K562 (cell line): ENCODE measurements at regions not wholly inside any gene's neighbourhood (a gene's known extent, or its start where the extent isn't known, plus 50 kb on each side); places are given as distances from the start of the nearest gene placed in this dataset.

Experiments
- ATAC-seq: fragments of 200-7000 bp; cut with Tn5 transposase; 3 replicates; pipeline ENCODE4 v1.9.1; 2020; ENCODE audit warnings: moderate library complexity
- BruUV-seq: library from RNA; stranded (reverse); fragments of 400-500 nt; replicated peaks from 2 replicates; lab custom pipeline; 2021; lab: Mats Ljungman, UMichigan
- CTCF ChIA-PET: fragments of 300-600 bp; formaldehyde crosslinking; extraction: SDS; loops from one replicate; lab custom pipeline; 2021; ENCODE audit warnings: low intra/inter-chr PET ratio; lab: Yijun Ruan, JAX
- POLR2A ChIA-PET: fragments of 300-600, 350-650 bp; sonication (Branson Sonifier 250); formaldehyde crosslinking; extraction: SDS; loops from one replicate; lab custom pipeline; 2021; ENCODE audit warnings: antibody characterized with exemption, inconsistent platforms; lab: Yijun Ruan, JAX
- DNase-seq, 4 experiments: peaks; one replicate each; pipeline versions ENCODE4 v3.0.0 to v3.0.0-alpha.2; 2011 to 2018; ENCODE audit warnings: low spot score in 3 of 4, mixed read lengths in 3 of 4; ENCODE audit errors: extremely low read depth in 1 of 4
- FAIRE-seq: peaks from 2 replicates; lab custom pipeline; 2011; peaks lifted over from hg19 to GRCh38; lab: Jason Lieb, UNC
- H2AFZ ChIP-seq: 2 replicates; pipeline ENCODE4 v1.6.0; 2011; ENCODE audit warnings: low read depth, low read length, control low read depth, inconsistent platforms
- H3K27ac ChIP-seq: fragments of 200-600 bp; 3 replicates; pipeline ENCODE4 v1.8.0; 2011; ENCODE audit warnings: low read depth, mild to moderate bottlenecking, control low read depth, inconsistent platforms, low read length, moderate library complexity, mixed read lengths; ENCODE audit errors: extremely low read depth
- H3K27me3 ChIP-seq, 2 experiments: fragments of 300-600 bp in 1 of 2; 2 replicates in 1 of 2; 3 replicates in 1 of 2; pipeline versions ENCODE4 v1.6.0 to v1.8.0; 2011; ENCODE audit warnings: inconsistent platforms in 2 of 2, low read length in 2 of 2, mild to moderate bottlenecking in 1 of 2, mixed read lengths in 1 of 2, moderate library complexity in 1 of 2; ENCODE audit not compliant: control insufficient read depth in 2 of 2, insufficient read depth in 2 of 2
- H3K36me3 ChIP-seq: fragments of 300-600 bp; 3 replicates; pipeline ENCODE4 v1.8.0; 2011; ENCODE audit warnings: mild to moderate bottlenecking, low read length, inconsistent platforms; ENCODE audit not compliant: control insufficient read depth, insufficient read depth
- H3K4me1 ChIP-seq, 2 experiments: fragments of 200-600 bp in 1 of 2; replicated peaks in 1 of 2; 2 replicates in 1 of 2; 3 replicates in 1 of 2; pipeline versions ENCODE4 v1.5.1 to v1.8.0; 2011; ENCODE audit warnings: inconsistent platforms in 2 of 2, low read length in 2 of 2, mild to moderate bottlenecking in 1 of 2, mixed read lengths in 1 of 2, moderate library complexity in 1 of 2; ENCODE audit not compliant: control insufficient read depth in 2 of 2, insufficient read depth in 2 of 2
- H3K4me2 ChIP-seq: 2 replicates; pipeline ENCODE4 v1.6.1; 2011; ENCODE audit warnings: low read length, control low read depth, inconsistent platforms, mixed read lengths; ENCODE audit not compliant: insufficient read depth
- H3K4me3 ChIP-seq: fragments of 200-600 bp; sonication (generic), shearing (Covaris generic); 2 replicates; pipeline ENCODE4 v1.5.1; 2016; ENCODE audit warnings: control low read depth, inconsistent platforms
- H3K79me2 ChIP-seq: fragments of 200-600 bp; 3 replicates; pipeline ENCODE4 v1.8.0; 2011; ENCODE audit warnings: low read length, inconsistent platforms; ENCODE audit not compliant: control insufficient read depth, insufficient read depth
- H3K9ac ChIP-seq, 2 experiments: 2 replicates each; pipeline versions ENCODE4 v1.6.0 to v1.6.1; 2011; ENCODE audit warnings: low read depth in 2 of 2, low read length in 2 of 2, control low read depth in 1 of 2, inconsistent platforms in 1 of 2, mild to moderate bottlenecking in 1 of 2, mixed read lengths in 1 of 2; ENCODE audit not compliant: insufficient read depth in 1 of 2
- H3K9me1 ChIP-seq: one replicate; pipeline ENCODE4 v1.6.0; 2011; ENCODE audit warnings: inconsistent platforms, mild to moderate bottlenecking, low read length, moderate library complexity; ENCODE audit not compliant: control insufficient read depth, insufficient read depth
- H3K9me3 ChIP-seq: replicated peaks from 2 replicates; pipeline ENCODE4 v1.5.1; 2011; ENCODE audit warnings: low read depth, low read length, inconsistent platforms; ENCODE audit not compliant: control insufficient read depth, insufficient read depth
- H4K20me1 ChIP-seq: replicated peaks from 2 replicates; pipeline ENCODE4 v1.6.1; 2011; ENCODE audit warnings: low read length, inconsistent platforms, mixed read lengths; ENCODE audit not compliant: control insufficient read depth, insufficient read depth
- CBFB ChIP-seq: sonication (generic); formaldehyde crosslinking; IDR thresholded peaks from 2 replicates; pipeline ENCODE4 v1.4.0; 2020; ENCODE audit warnings: mild to moderate bottlenecking, missing genetic modification reagents
- DEAF1 ChIP-seq: fragments of 450-650 bp; formaldehyde crosslinking; IDR thresholded peaks from 2 replicates; pipeline ENCODE4 v1.4.0; 2020; ENCODE audit warnings: mild to moderate bottlenecking, moderate library complexity
- DMBX1 ChIP-seq: fragments of 250-450 bp; sonication (Bioruptor Pico); IDR thresholded peaks from 2 replicates; pipeline ENCODE4 v1.8.0; 2022; ENCODE audit warnings: inconsistent platforms, mild to moderate bottlenecking, moderate library complexity, borderline replicate concordance
- EGR1 ChIP-seq: fragments of 450-650 bp; conservative IDR thresholded peaks from 2 replicates; pipeline ENCODE4 v1.6.1; 2017; ENCODE audit warnings: mild to moderate bottlenecking
- ETS1 ChIP-seq: conservative IDR thresholded peaks from 2 replicates; pipeline ENCODE4 v1.6.1; 2011; ENCODE audit warnings: low read depth, mild to moderate bottlenecking, low read length; ENCODE audit not compliant: control insufficient read depth
- GMEB1 ChIP-seq: fragments of 250-450 bp; sonication (Bioruptor Pico); IDR thresholded peaks from 2 replicates; pipeline ENCODE4 v1.4.0; 2020; ENCODE audit warnings: mild to moderate bottlenecking
- MEIS2 ChIP-seq: fragments of 450-650 bp; IDR thresholded peaks from 2 replicates; pipeline ENCODE4 v1.6.1; 2014; ENCODE audit warnings: mild to moderate bottlenecking; ENCODE audit not compliant: partially characterized antibody
- NR1H2 ChIP-seq: sonication (generic); formaldehyde crosslinking; IDR thresholded peaks from 2 replicates; pipeline ENCODE4 v1.4.0; 2020; ENCODE audit warnings: mild to moderate bottlenecking, missing genetic modification reagents
- TBP ChIP-seq: optimal IDR thresholded peaks from 2 replicates; pipeline ENCODE3; 2011; ENCODE audit warnings: low read depth, low read length, improper control_type of control experiment
- ZNF197 ChIP-seq: fragments of 200-800 bp; sonication (Bioruptor generic); IDR thresholded peaks from 2 replicates; pipeline ENCODE4 v1.6.1; 2016; ENCODE audit warnings: low read depth, missing genetic modification characterization, missing compliant biosample characterization
- ZNF224 ChIP-seq: sonication (generic); formaldehyde crosslinking; IDR thresholded peaks from 2 replicates; pipeline ENCODE4 v1.8.0; 2022; ENCODE audit warnings: mild to moderate bottlenecking, missing genetic modification reagents
- ZNF75A ChIP-seq: fragments of 450-650 bp; formaldehyde crosslinking; IDR thresholded peaks from 2 replicates; pipeline ENCODE4 v1.4.0; 2020; ENCODE audit warnings: mild to moderate bottlenecking
- ZSCAN29 ChIP-seq: fragments of 450-650 bp; IDR thresholded peaks from 2 replicates; pipeline ENCODE4 v1.6.1; 2017
- WGBS: fragments of 100-300 bp; shearing (Covaris generic); methylation state at CpG from one replicate; pipeline ENCODE4 v1.1.6; 2016; ENCODE audit warnings: low coverage, mixed read lengths; ENCODE audit not compliant: insufficient coverage; ENCODE audit errors: missing lambda C conversion rate; 5-methylcytosine and 5-hydroxymethylcytosine counted together
- in situ Hi-C: fragments of 300-500 bp; cut with MboI; formaldehyde crosslinking; loops from 4 replicates; pipeline ENCODE4 v1.15.0; 2018; ENCODE audit warnings: inconsistent platforms, mixed read lengths
- intact Hi-C: fragments of 100-400 bp; cut with micrococcal nuclease; formaldehyde crosslinking; loops from 2 replicates; pipeline ENCODE4 v1.14.2; 2022

GRCh38 chr4:28148221-28148620, 1287.6 kb downstream of the STIM2 start:
- 0% methylated on average over 1 of the region's 1 CpG for WGBS
- Histone ChIP-seq H3K4me1 (no peaks in the 10 kb centered on the region), H3K9ac (no peak overlapping the region), H3K27ac (no peak overlapping the region), H3K9me1 (no peaks in the 10 kb centered on the region)
- DNase-seq = no peak
- TF ChIP-seq EGR1 (no peak), ZSCAN29 (no peak)
- TF ChIP-seq, all 486 proteins: peak for 0
- Histone ChIP-seq H3K79me2 (no peaks in the 10 kb centered on the region), H3K4me3 (no peak overlapping the region), H3K36me3 (no peaks in the 10 kb centered on the region), H3K9me3 (no peaks in the 10 kb centered on the region), H3K4me2 (no peak overlapping the region), H4K20me1 (no peaks in the 10 kb centered on the region), H3K27me3 (no peaks in the 10 kb centered on the region), H2AFZ (no peak overlapping the region)
- CTCF ChIA-PET = no interaction called here
- POLR2A ChIA-PET = no interaction called here
- in situ Hi-C loops = no loop called here
- FAIRE-seq (no peak), ATAC-seq (no peak)
- BruUV-seq = no TSS peak
- intact Hi-C loops = no loop called here

GRCh38 chr4:28149762-28150161, 1289.1 kb downstream of the STIM2 start:
- H3K27ac ChIP-seq = no peak overlapping the region
- ChIA-PET POLR2A (no interaction called here), CTCF (no interaction called here)
- no peak for FAIRE-seq
- no peak for DNase-seq
- no peaks in the 10 kb centered on the region for H3K9me1 ChIP-seq
- in situ Hi-C loops = no loop called here
- intact Hi-C loops = no loop called here
- H3K27me3 ChIP-seq = no peaks in the 10 kb centered on the region
- H3K9ac ChIP-seq = no peak overlapping the region
- no peaks in the 10 kb centered on the region for H3K36me3 ChIP-seq
- H2AFZ ChIP-seq = no peak overlapping the region
- H4K20me1 ChIP-seq = no peaks in the 10 kb centered on the region
- WGBS = 0% methylated on average over 3 of the region's 3 CpGs
- ATAC-seq = no peak
- no peaks in the 10 kb centered on the region for H3K79me2 ChIP-seq
- no peak overlapping the region for H3K4me2 ChIP-seq
- no peak overlapping the region for H3K4me3 ChIP-seq
- H3K9me3 ChIP-seq = no peaks in the 10 kb centered on the region
- H3K4me1 ChIP-seq = no peaks in the 10 kb centered on the region
- BruUV-seq = no TSS peak
- TF ChIP-seq DEAF1 (CRISPR knock-in tag) (no peak), ZNF75A (CRISPR knock-in tag) (no peak), TBP (no peak), ZNF197 (no peak), ZNF224 (no peak), CBFB (no peak), GMEB1 (no peak), MEIS2 (no peak), DMBX1 (CRISPR knock-in tag) (no peak), NR1H2 (CRISPR knock-in tag) (no peak), ETS1 (no peak)
